HG03521 (cell line): ENCODE measurements at regions not wholly inside any gene's neighbourhood (a gene's known extent, or its start where the extent isn't known, plus 50 kb on each side); places are given as distances from the start of the nearest gene placed in this dataset.

ENCODE experiments used
- ATAC-seq: cut with Tn5 transposase; IDR thresholded peaks from one replicate; pipeline ENCODE4 v1.9.1; 2021; ENCODE audit warnings: mild to moderate bottlenecking, moderate library complexity; ENCODE audit not compliant: unreplicated experiment

GRCh38 chr14:50056435-50056834 lies 59.9 kb downstream of the VCPKMT start:
- ATAC-seq, result no peak

DNA sequence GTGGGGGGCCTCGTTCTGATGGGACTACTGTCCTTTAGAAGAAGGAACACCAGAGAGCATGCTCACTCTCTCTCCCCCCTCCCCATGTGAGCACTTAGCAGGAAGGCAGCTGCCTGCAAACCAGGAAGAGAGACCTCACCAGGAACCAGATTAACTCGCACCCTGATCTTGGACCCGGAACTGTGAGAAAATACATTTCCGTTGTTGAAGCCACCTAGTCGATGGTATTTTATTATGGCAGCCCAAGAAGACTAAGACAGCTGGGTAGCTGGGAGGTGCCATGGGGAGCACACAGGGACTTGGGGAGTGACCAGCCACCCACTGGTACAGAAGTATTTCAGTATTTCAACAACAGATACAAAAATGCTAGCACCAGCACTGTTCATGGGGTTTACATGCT lies 59.0 kb downstream of the VCPKMT start:
- ATAC-seq, result no peak

GRCh38 chr14:50058113-50058512 lies 58.3 kb downstream of the VCPKMT start:
- no peak for ATAC-seq
